HS-5 (cell line): ENCODE measurements at regions not wholly inside any gene's neighbourhood (a gene's known extent, or its start where the extent isn't known, plus 50 kb on each side); places are given as distances from the start of the nearest gene placed in this dataset.

Experiments used
- DNase-seq: peaks from one replicate; pipeline ENCODE4 v3.0.0-alpha.2; 2012; ENCODE audit warnings: low read depth

GRCh38 chr11:97290464-97291041 lies 900.7 kb downstream of the JRKL start:
- DNase-seq = no peak

GRCh38 chr11:97296301-97296700 lies 906.5 kb downstream of the JRKL start:
- DNase-seq = no peak

GRCh38 chr11:97309291-97309690 lies 919.5 kb downstream of the JRKL start:
- no peak for DNase-seq

GRCh38 chr11:97325693-97326092 lies 935.9 kb downstream of the JRKL start:
- DNase-seq = no peak

- DNase-seq = no peak
Measured at GRCh38 chr11:97332271-97332670, 942.5 kb downstream of the JRKL start.

GRCh38 chr11:97336064-97336463 lies 946.3 kb downstream of the JRKL start:
- no peak for DNase-seq

- no peak for DNase-seq
Measured at GRCh38 chr11:97345032-97345431, 955.2 kb downstream of the JRKL start.

- DNase-seq = no peak
Measured at GRCh38 chr11:97349201-97349600, 959.4 kb downstream of the JRKL start.

GRCh38 chr11:97351939-97352338 lies 962.1 kb downstream of the JRKL start:
- DNase-seq = no peak

- no peak for DNase-seq
Measured at GRCh38 chr11:97354026-97354425, 964.2 kb downstream of the JRKL start.

- no peak for DNase-seq
Measured at GRCh38 chr11:97354576-97354975, 964.8 kb downstream of the JRKL start.

- DNase-seq = no peak
Measured at GRCh38 chr11:97355230-97355629, 965.4 kb downstream of the JRKL start.

GRCh38 chr11:97356144-97356543 lies 966.3 kb downstream of the JRKL start:
- DNase-seq = no peak

- DNase-seq = no peak
Measured at GRCh38 chr11:97359016-97359415, 969.2 kb downstream of the JRKL start.

GRCh38 chr11:97361812-97362378 lies 972.1 kb downstream of the JRKL start:
- DNase-seq = peak; percentile 59

GRCh38 chr11:97363331-97363730 lies 973.5 kb downstream of the JRKL start:
- no peak for DNase-seq

GRCh38 chr11:97364047-97364446 lies 974.2 kb downstream of the JRKL start:
- DNase-seq = peak; percentile 60

GRCh38 chr11:97367406-97368083 lies 977.7 kb downstream of the JRKL start:
- DNase-seq = no peak

- no peak for DNase-seq
Measured at GRCh38 chr11:97389270-97389669, 999.5 kb downstream of the JRKL start.

GRCh38 chr11:97398246-97398645 lies 1008.4 kb downstream of the JRKL start:
- no peak for DNase-seq

GRCh38 chr11:97409141-97409540 lies 1019.3 kb downstream of the JRKL start:
- no peak for DNase-seq

GRCh38 chr11:97414801-97415200 lies 1025.0 kb downstream of the JRKL start:
- peak; percentile 46 for DNase-seq

GRCh38 chr11:97419729-97420128 lies 1029.9 kb downstream of the JRKL start:
- DNase-seq = no peak
